ENCODE measurements at regions not wholly inside any gene's neighbourhood (a gene's known extent, or its start where the extent isn't known, plus 50 kb on each side); places are given as distances from the start of the nearest gene placed in this dataset.

DNA sequence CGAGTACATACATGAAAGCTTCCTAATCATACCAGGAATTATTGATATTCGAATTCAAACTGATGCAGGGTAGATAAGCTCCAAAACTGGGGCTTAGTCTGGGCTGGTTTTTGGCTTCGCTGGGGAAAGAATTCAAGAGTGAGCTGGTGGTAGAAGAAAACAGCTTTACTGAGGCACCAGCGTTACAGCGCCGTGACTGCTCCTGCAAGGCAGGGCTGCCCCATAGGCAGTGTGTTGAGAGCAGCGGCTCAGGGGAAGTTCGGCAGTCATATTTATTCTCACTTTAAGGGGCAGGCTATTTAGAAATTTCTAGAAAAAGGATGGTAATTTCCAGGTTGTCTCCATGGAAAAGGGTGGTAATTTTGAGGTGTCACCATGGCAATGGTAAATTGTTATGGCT, 292.6 kb upstream of the TCF4 start:
- intact Hi-C loops (cut with micrococcal nuclease; ENCODE audit: unreplicated experiment), result no loop called here
- Histone ChIP-seq H3K4me1 (ENCODE audit: control insufficient read depth, insufficient read depth, low read length) (no peaks in the 10 kb centered on the region), H3K9me3 (replicated peaks; ENCODE audit: control insufficient read depth, insufficient read depth, low read length) (no peaks in the 10 kb centered on the region), H3K4me2 (ENCODE audit: control insufficient read depth, insufficient read depth) (no peak overlapping the region), H3K79me2 (ENCODE audit: control insufficient read depth, insufficient read depth, low read length) (no peaks in the 10 kb centered on the region), H2AFZ (ENCODE audit: control insufficient read depth, low read depth, low read length) (no peak overlapping the region), H3K36me3 (ENCODE audit: control insufficient read depth in 2 of 2, insufficient read depth in 2 of 2, low read length in 1 of 2) (no peaks in the 10 kb centered on the region), H3K9ac (ENCODE audit: control insufficient read depth, insufficient read depth, low read length) (no peak overlapping the region), H3K27me3 (replicated peaks in 1 of 2; ENCODE audit: control insufficient read depth in 2 of 2, insufficient read depth in 2 of 2, low read length in 1 of 2) (no peaks in the 10 kb centered on the region), H3K27ac (ENCODE audit: control insufficient read depth, insufficient read depth) (no peak overlapping the region), H3K4me3 (no peak overlapping the region), H4K20me1 (ENCODE audit: control insufficient read depth, insufficient read depth) (no peaks in the 10 kb centered on the region)
- DNase-seq (ENCODE audit: low read depth, low spot score) (no peak), ATAC-seq (no peak), FAIRE-seq (no peak)
- ChIA-PET CTCF (no interaction called here), SMC1A (ENCODE audit: uncharacterized antibody, unreplicated experiment) (no interaction called here), RAD21 (ENCODE audit: unreplicated experiment) (no interaction called here), POLR2A (no interaction called here)
- 32% methylated on average over 8 of the region's 8 CpGs for WGBS (ENCODE audit: insufficient coverage, insufficient replicate concordance, low lambda C conversion rate, missing lambda C conversion rate)
- no TSS peak for BruUV-seq (replicated peaks)
- in situ Hi-C loops (cut with MboI), result no loop called here
- TF ChIP-seq REST (IDR thresholded peaks at IDR 0.05; ENCODE audit: low read depth, low read length) (no peak), MEF2B (IDR thresholded peaks at IDR 0.05; ENCODE audit: partially characterized antibody, poor library complexity, severe bottlenecking) (no peak), E2F8 (IDR thresholded peaks at IDR 0.05; ENCODE audit: low read depth, partially characterized antibody) (no peak), ASH2L (IDR thresholded peaks at IDR 0.05; ENCODE audit: borderline replicate concordance, low read depth) (no peak), SMAD1 (IDR thresholded peaks at IDR 0.05; ENCODE audit: low read depth, partially characterized antibody) (no peak)
